Uterus (tissue), 2 donors: ENCODE measurements at regions not wholly inside any gene's neighbourhood (a gene's known extent, or its start where the extent isn't known, plus 50 kb on each side); places are given as distances from the start of the nearest gene placed in this dataset.

Experiments
- POLR2A ChIP-seq, 2 donors: fragments of 450-650 bp; IDR thresholded peaks; one replicate each; pipeline ENCODE4 v1.6.1; 2016; ENCODE audit warnings: antibody characterized with exemption in 2 of 2, mild to moderate bottlenecking in 1 of 2, moderate library complexity in 1 of 2
- TF ChIP-seq, protein P1 (sequence below), 4 experiments: fragments of 200-600 bp in 2 of 4; fragments of 450-650 bp in 2 of 4; sonication (generic) in 2 of 4; IDR thresholded peaks; one replicate each; pipeline ENCODE4 v1.5.1; 2016 to 2019; ENCODE audit warnings: antibody characterized with exemption in 4 of 4, mild to moderate bottlenecking in 2 of 4, moderate library complexity in 1 of 4

GRCh38 chr5:112106878-112107277 lies 312.2 kb downstream of the EPB41L4A start:
- TF ChIP-seq, protein P1, sequence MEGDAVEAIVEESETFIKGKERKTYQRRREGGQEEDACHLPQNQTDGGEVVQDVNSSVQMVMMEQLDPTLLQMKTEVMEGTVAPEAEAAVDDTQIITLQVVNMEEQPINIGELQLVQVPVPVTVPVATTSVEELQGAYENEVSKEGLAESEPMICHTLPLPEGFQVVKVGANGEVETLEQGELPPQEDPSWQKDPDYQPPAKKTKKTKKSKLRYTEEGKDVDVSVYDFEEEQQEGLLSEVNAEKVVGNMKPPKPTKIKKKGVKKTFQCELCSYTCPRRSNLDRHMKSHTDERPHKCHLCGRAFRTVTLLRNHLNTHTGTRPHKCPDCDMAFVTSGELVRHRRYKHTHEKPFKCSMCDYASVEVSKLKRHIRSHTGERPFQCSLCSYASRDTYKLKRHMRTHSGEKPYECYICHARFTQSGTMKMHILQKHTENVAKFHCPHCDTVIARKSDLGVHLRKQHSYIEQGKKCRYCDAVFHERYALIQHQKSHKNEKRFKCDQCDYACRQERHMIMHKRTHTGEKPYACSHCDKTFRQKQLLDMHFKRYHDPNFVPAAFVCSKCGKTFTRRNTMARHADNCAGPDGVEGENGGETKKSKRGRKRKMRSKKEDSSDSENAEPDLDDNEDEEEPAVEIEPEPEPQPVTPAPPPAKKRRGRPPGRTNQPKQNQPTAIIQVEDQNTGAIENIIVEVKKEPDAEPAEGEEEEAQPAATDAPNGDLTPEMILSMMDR (IDR thresholded peaks at IDR 0.05) = no peak
- TF ChIP-seq POLR2A (IDR thresholded peaks at IDR 0.05) = no peak
